Medulla oblongata (tissue), 1 donor: ENCODE measurements at regions not wholly inside any gene's neighbourhood (a gene's known extent, or its start where the extent isn't known, plus 50 kb on each side); places are given as distances from the start of the nearest gene placed in this dataset.

Experiments used
- DNase-seq: peaks from one replicate; pipeline ENCODE4 v3.0.0-alpha.2; 2015; ENCODE audit errors: extremely low spot score

GRCh38 chr12:131571827-131572226 lies 139.1 kb upstream of the SFSWAP start:
- no peak for DNase-seq

- no peak for DNase-seq
These were observed 138.3 kb upstream of the SFSWAP start for GRCh38 chr12:131572626-131573025.

- no peak for DNase-seq
These were observed 137.1 kb upstream of the SFSWAP start for GRCh38 chr12:131573631-131574394.

GRCh38 chr12:131574395-131574771 lies 136.5 kb upstream of the SFSWAP start:
- DNase-seq: no peak

GRCh38 chr12:131575371-131575770 lies 135.5 kb upstream of the SFSWAP start:
- no peak for DNase-seq

- peak; percentile 54 for DNase-seq
These were observed 134.2 kb upstream of the SFSWAP start for GRCh38 chr12:131576734-131577133.

- no peak for DNase-seq
These were observed 133.1 kb upstream of the SFSWAP start for GRCh38 chr12:131577766-131578165.

GRCh38 chr12:131578828-131579470 lies 131.9 kb upstream of the SFSWAP start:
- DNase-seq: no peak

- DNase-seq: no peak
These were observed 127.7 kb upstream of the SFSWAP start for GRCh38 chr12:131583090-131583712.

- no peak for DNase-seq
These were observed 124.6 kb upstream of the SFSWAP start for GRCh38 chr12:131586269-131586668.

GRCh38 chr12:131586761-131587160 lies 124.1 kb upstream of the SFSWAP start:
- DNase-seq: no peak

- DNase-seq: no peak
These were observed 123.3 kb upstream of the SFSWAP start for GRCh38 chr12:131587565-131587964.

- peak; percentile 29 for DNase-seq
These were observed 121.5 kb upstream of the SFSWAP start for GRCh38 chr12:131589221-131589897.

GRCh38 chr12:131589966-131590365 lies 120.9 kb upstream of the SFSWAP start:
- DNase-seq: no peak

- no peak for DNase-seq
These were observed 119.8 kb upstream of the SFSWAP start for GRCh38 chr12:131591136-131591535.

- DNase-seq: no peak
These were observed 118.9 kb upstream of the SFSWAP start for GRCh38 chr12:131591714-131592709.

GRCh38 chr12:131592972-131593371 lies 117.9 kb upstream of the SFSWAP start:
- DNase-seq: no peak

GRCh38 chr12:131593406-131593805 lies 117.5 kb upstream of the SFSWAP start:
- DNase-seq: no peak

GRCh38 chr12:131596115-131596514 lies 114.8 kb upstream of the SFSWAP start:
- DNase-seq: no peak

GRCh38 chr12:131597333-131597732 lies 113.6 kb upstream of the SFSWAP start:
- DNase-seq: no peak

- DNase-seq: no peak
These were observed 112.2 kb upstream of the SFSWAP start for GRCh38 chr12:131598717-131599116.
